Endothelial cell of umbilical vein (primary cell): ENCODE measurements at regions not wholly inside any gene's neighbourhood (a gene's known extent, or its start where the extent isn't known, plus 50 kb on each side); places are given as distances from the start of the nearest gene placed in this dataset.

Source experiments
- BruUV-seq: library from RNA; stranded (reverse); fragments of 400-500 nt; replicated peaks from 2 replicates; lab custom pipeline; 2021; lab: Mats Ljungman, UMichigan
- CTCF ChIA-PET: fragments of 300-600, 350-600 bp; sonication (Branson Sonifier 250); formaldehyde crosslinking; loops from one replicate; lab custom pipeline; 2021; ENCODE audit warnings: antibody characterized with exemption, inconsistent platforms; lab: Charles Lee
- POLR2A ChIA-PET: fragments of 300-600, 350-600 bp; sonication (Branson Sonifier 250); formaldehyde crosslinking; loops from one replicate; lab custom pipeline; 2021; ENCODE audit warnings: antibody characterized with exemption, inconsistent platforms; lab: Charles Lee
- DNase-seq: peaks from one replicate; pipeline ENCODE4 v3.0.0-alpha.2; 2011; ENCODE audit warnings: low read depth, low spot score
- FAIRE-seq: peaks from 2 replicates; lab custom pipeline; 2011; peaks lifted over from hg19 to GRCh38; lab: Jason Lieb, UNC
- H2AFZ ChIP-seq: 2 replicates; pipeline ENCODE4 v1.6.0; 2012; ENCODE audit warnings: low read depth, low read length, control low read depth, inconsistent platforms
- H3K27ac ChIP-seq: 2 replicates; pipeline ENCODE4 v1.5.1; 2011; ENCODE audit warnings: low read depth, mild to moderate bottlenecking, control low read depth, low read length, moderate library complexity; ENCODE audit not compliant: insufficient read depth
- H3K27me3 ChIP-seq, 2 experiments: 2 replicates each; pipeline versions ENCODE4 v1.6.0 to v1.6.1; 2011; ENCODE audit warnings: low read length in 2 of 2, mixed read lengths in 1 of 2; ENCODE audit not compliant: control insufficient read depth in 2 of 2, insufficient read depth in 2 of 2
- H3K36me3 ChIP-seq, 2 experiments: 2 replicates in 1 of 2; 3 replicates in 1 of 2; pipeline ENCODE4 v1.5.1; 2011; ENCODE audit warnings: low read length in 2 of 2, mild to moderate bottlenecking in 1 of 2, moderate library complexity in 1 of 2; ENCODE audit not compliant: control insufficient read depth in 2 of 2, insufficient read depth in 2 of 2; ENCODE audit errors: extremely low read depth in 1 of 2
- H3K4me1 ChIP-seq: 3 replicates; pipeline ENCODE4 v1.5.1; 2011; ENCODE audit warnings: mild to moderate bottlenecking, low read length; ENCODE audit not compliant: control insufficient read depth, insufficient read depth; ENCODE audit errors: extremely low read depth
- H3K4me2 ChIP-seq: 2 replicates; pipeline ENCODE4 v1.6.1; 2011; ENCODE audit warnings: low read length, control low read depth, mixed read lengths; ENCODE audit not compliant: insufficient read depth
- H3K4me3 ChIP-seq, 3 experiments: fragments of 200-600 bp in 1 of 3; sonication (generic), shearing (Covaris generic) in 1 of 3; replicated peaks in 1 of 3; 2 replicates each; pipeline ENCODE4 v1.5.1; 2011 to 2016; ENCODE audit warnings: control low read depth in 3 of 3, low read length in 3 of 3, mild to moderate bottlenecking in 2 of 3, inconsistent platforms in 1 of 3, low read depth in 1 of 3, moderate library complexity in 1 of 3; ENCODE audit not compliant: insufficient read depth in 1 of 3
- H3K79me2 ChIP-seq: 2 replicates; pipeline ENCODE4 v1.6.0; 2012; ENCODE audit warnings: low read length, inconsistent platforms; ENCODE audit not compliant: control insufficient read depth, insufficient read depth
- H3K9ac ChIP-seq: replicated peaks from 2 replicates; pipeline ENCODE3; 2011; ENCODE audit warnings: low read length, control low read depth; ENCODE audit not compliant: insufficient read depth; ENCODE audit errors: extremely low read depth
- H3K9me1 ChIP-seq: replicated peaks from 3 replicates; pipeline ENCODE4 v1.6.0; 2011; ENCODE audit warnings: mild to moderate bottlenecking, low read length; ENCODE audit not compliant: control insufficient read depth, insufficient read depth; ENCODE audit errors: extremely low read depth
- H3K9me3 ChIP-seq: replicated peaks from 2 replicates; pipeline ENCODE4 v1.5.1; 2012; ENCODE audit warnings: low read length, inconsistent platforms; ENCODE audit not compliant: control insufficient read depth, insufficient read depth
- H4K20me1 ChIP-seq: replicated peaks from 2 replicates; pipeline ENCODE3; 2011; ENCODE audit warnings: mild to moderate bottlenecking, low read length; ENCODE audit not compliant: control insufficient read depth, insufficient read depth; ENCODE audit errors: extremely low read depth
- GATA2 ChIP-seq: IDR thresholded peaks from 2 replicates; pipeline ENCODE4 v1.7.0; 2011; ENCODE audit warnings: low read depth, mild to moderate bottlenecking, moderate library complexity, mixed read lengths, low read length; ENCODE audit not compliant: insufficient read length, insufficient read depth
- POLR2AphosphoS5 ChIP-seq: IDR thresholded peaks from 2 replicates; pipeline ENCODE4 v1.6.1; 2012; ENCODE audit warnings: low read depth, mild to moderate bottlenecking, control low read depth, low read length, moderate library complexity; ENCODE audit not compliant: insufficient read depth
- dilution Hi-C: fragments of 300-500 bp; cut with MboI; formaldehyde crosslinking; loops from one replicate; pipeline ENCODE4 v1.15.0; 2019; ENCODE audit warnings: low sequenced_read_pairs; ENCODE audit not compliant: extremely low pct_ligation_motif_present
- intact Hi-C: fragments of 100-400 bp; cut with micrococcal nuclease; formaldehyde crosslinking; loops from one replicate; pipeline ENCODE4 v1.10.0; 2022
- TF ChIP-seq, protein P1 (sequence below): IDR thresholded peaks from 2 replicates; pipeline ENCODE4 v1.6.1; 2011; ENCODE audit not compliant: insufficient read depth, insufficient read length

DNA sequence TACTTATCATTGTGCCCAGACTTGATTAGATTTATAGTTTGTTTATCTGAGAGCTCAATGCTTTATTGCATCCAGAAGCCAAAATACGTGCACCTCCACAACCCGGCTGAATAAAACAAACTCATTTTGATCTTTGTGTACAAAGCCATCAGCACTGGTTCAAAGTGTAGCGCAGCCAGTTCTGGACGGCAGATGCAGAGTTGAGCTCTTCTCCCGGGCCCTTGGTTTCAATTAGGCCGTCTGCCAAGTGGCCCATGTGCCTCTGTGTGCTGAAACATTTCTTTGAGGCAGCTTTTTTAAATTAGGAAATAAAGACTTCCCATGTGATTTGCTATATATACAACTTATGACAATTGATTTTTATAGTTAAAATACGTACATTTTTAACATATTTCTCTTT lies 96.2 kb upstream of the RSPO3 start:
- DNase-seq (no peak), FAIRE-seq (no peak)
- H4K20me1 ChIP-seq = no peaks in the 10 kb centered on the region
- no peak overlapping the region for H3K4me3 ChIP-seq
- no peak overlapping the region for H3K4me2 ChIP-seq
- H3K79me2 ChIP-seq = no peaks in the 10 kb centered on the region
- dilution Hi-C loops (no loop called here), intact Hi-C loops (no loop called here)
- H3K9ac ChIP-seq = no peak overlapping the region
- no TSS peak for BruUV-seq
- TF ChIP-seq, protein P1, sequence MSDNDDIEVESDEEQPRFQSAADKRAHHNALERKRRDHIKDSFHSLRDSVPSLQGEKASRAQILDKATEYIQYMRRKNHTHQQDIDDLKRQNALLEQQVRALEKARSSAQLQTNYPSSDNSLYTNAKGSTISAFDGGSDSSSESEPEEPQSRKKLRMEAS = no peak
- TF ChIP-seq POLR2AphosphoS5 = no peak
- TF ChIP-seq GATA2 = no peak
- CTCF ChIA-PET = interaction anchor here (1.1 to 1.5 kb wide), 4 partner anchors 11 to 218 kb away, joined by 3 to 4 read pairs (median 3); no protein-coding TSS in a partner anchor
- peaks cover 4% of the 10 kb centered on the region for H3K4me1 ChIP-seq
- POLR2A ChIA-PET = no interaction called here
- H3K27ac ChIP-seq = no peak overlapping the region
- H3K9me1 ChIP-seq = no peaks in the 10 kb centered on the region
- no peaks in the 10 kb centered on the region for H3K36me3 ChIP-seq
- no peak overlapping the region for H2AFZ ChIP-seq
- no peaks in the 10 kb centered on the region for H3K9me3 ChIP-seq
- H3K27me3 ChIP-seq = no peaks in the 10 kb centered on the region

DNA sequence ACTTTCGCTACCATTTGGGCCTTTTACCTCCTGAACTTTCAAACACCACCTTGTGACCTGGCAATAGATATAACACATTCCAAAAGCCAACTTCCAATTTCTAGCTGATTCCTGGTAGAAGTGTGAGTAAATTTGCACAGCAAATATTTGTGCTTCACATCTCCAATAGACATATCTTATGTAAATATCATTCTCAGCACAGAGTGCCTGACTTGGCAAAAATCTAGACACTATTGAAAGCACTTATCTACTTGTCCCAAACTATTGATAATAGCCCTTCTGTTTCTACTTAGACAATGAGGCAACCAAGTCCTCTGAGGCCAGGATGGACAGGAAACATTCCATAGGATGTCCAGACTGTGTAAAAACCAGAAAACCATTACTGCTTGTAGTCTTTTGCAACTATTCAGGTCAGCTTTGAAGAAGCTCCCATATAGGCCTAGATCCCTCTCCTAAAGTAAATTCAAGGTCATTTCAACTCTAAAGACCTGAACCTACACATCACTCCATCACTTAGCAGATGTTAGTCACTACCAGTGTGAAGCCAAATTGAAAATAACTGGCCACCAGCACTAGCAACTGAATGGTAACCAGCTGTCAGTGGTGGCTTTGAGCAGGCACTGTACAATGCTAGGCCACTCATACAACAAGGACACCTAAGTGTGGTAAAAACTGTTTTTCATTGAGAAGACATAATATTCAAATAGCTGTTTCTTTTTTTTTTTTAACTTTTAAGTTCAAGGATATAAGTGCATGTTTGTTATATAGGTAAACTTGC lies 95.3 kb upstream of the RSPO3 start:
- H3K9me3 ChIP-seq = no peaks in the 10 kb centered on the region
- FAIRE-seq = no peak
- TF ChIP-seq GATA2 = no peak
- no peak overlapping the region for H2AFZ ChIP-seq
- peaks cover 4% of the 10 kb centered on the region for H3K4me1 ChIP-seq
- H3K27me3 ChIP-seq = no peaks in the 10 kb centered on the region
- H3K36me3 ChIP-seq = no peaks in the 10 kb centered on the region
- H4K20me1 ChIP-seq = no peaks in the 10 kb centered on the region
- dilution Hi-C loops = no loop called here
- ChIA-PET POLR2A (no interaction called here), CTCF (interaction anchor here (1.1 to 1.5 kb wide), 4 partner anchors 10 to 219 kb away, joined by 3 to 4 read pairs (median 3); no protein-coding TSS in a partner anchor)
- no peak overlapping the region for H3K9ac ChIP-seq
- H3K4me3 ChIP-seq = no peak overlapping the region
- no peak for DNase-seq
- H3K9me1 ChIP-seq = no peaks in the 10 kb centered on the region
- intact Hi-C loops = no loop called here
- H3K4me2 ChIP-seq = no peak overlapping the region
- no peak overlapping the region for H3K27ac ChIP-seq
- BruUV-seq = no TSS peak
- H3K79me2 ChIP-seq = no peaks in the 10 kb centered on the region
